ENCODE measurements at regions not wholly inside any gene's neighbourhood (a gene's known extent, or its start where the extent isn't known, plus 50 kb on each side); places are given as distances from the start of the nearest gene placed in this dataset.

DNA sequence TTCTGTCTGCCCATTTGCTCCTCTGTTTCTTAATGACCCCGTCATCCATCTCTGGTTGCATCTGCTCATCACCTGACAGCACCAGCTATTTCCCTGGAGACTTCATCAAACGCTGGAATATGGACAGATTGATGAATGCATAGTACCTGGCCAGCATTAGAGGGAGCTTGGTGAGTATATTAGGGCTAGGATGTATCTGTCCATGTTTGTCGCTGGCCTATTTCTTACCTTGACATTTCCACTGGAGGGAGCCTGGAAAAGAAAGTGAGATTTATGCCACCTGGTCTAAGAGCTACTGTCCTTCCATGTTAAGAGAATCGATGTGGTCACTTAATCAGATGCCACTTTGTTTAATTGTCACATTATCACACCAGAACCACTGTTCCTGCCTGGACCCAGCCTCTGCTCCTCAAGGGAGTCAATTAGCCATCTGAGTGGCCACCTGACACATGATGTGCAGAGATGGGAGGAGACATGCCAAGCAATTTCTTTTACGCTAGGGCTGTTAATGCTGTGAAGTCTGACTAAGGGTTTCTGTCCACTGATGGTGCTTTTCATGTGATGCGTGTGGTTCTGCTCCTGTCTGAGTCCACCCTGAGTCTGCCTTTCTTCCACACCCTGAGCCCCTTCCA, 75.3 kb upstream of the SFSWAP start:
- intact Hi-C loops (cut with DNase I): no loop called here
- no peak for ATAC-seq

DNA sequence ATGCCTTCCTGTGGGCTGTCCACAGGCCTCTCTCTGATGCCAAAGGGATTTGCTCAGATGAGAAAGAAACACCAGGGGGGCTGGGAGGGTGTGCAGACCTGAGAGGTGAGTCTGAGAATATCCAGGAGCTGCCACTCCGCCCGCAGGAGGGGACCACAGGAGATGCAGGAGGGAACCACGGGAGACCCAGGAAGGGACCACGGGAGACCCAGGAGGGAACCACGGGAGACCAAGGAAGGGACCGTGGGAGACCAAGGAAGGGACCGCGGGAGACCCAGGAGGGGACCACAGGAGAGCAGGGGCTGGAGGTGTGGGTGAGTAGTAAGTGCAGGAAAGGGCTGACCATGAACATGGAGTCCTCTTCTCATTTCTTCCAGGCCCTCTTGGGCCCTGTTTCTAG, 74.6 kb upstream of the SFSWAP start:
- Histone ChIP-seq H3K4me3 (no peak overlapping the region), H3K9me3 (no peaks in the 10 kb centered on the region), H3K27ac (no peak overlapping the region), H3K36me3 (ENCODE audit: insufficient read depth in 1 of 2, low read depth in 1 of 2) (no peaks in the 10 kb centered on the region), H3K27me3 (ENCODE audit: insufficient read depth in 3 of 3, low read length in 2 of 3) (peaks cover 0 to 15% (median 6%) of the 10 kb centered on the region in 3 donors), H3K4me1 (no peaks in the 10 kb centered on the region)
- no peak for ATAC-seq
- WGBS, 3 donors: 86 to 92% (median 90%) methylated on average over 8 of the region's 8 CpGs
- DNase-seq: no peak
- intact Hi-C loops (cut with DNase I): no loop called here
- TF ChIP-seq, protein P1, sequence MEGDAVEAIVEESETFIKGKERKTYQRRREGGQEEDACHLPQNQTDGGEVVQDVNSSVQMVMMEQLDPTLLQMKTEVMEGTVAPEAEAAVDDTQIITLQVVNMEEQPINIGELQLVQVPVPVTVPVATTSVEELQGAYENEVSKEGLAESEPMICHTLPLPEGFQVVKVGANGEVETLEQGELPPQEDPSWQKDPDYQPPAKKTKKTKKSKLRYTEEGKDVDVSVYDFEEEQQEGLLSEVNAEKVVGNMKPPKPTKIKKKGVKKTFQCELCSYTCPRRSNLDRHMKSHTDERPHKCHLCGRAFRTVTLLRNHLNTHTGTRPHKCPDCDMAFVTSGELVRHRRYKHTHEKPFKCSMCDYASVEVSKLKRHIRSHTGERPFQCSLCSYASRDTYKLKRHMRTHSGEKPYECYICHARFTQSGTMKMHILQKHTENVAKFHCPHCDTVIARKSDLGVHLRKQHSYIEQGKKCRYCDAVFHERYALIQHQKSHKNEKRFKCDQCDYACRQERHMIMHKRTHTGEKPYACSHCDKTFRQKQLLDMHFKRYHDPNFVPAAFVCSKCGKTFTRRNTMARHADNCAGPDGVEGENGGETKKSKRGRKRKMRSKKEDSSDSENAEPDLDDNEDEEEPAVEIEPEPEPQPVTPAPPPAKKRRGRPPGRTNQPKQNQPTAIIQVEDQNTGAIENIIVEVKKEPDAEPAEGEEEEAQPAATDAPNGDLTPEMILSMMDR (IDR thresholded peaks at IDR 0.05): no peak

More for the DNA sequence above, 75.3 kb upstream of the SFSWAP start:
- H3K9me3 ChIP-seq: no peaks in the 10 kb centered on the region
- WGBS, 3 donors: 68 to 72% (median 69%) methylated on average over 6 of the region's 6 CpGs
- H3K36me3 ChIP-seq (ENCODE audit: insufficient read depth in 1 of 2, low read depth in 1 of 2): no peaks in the 10 kb centered on the region
- no peak overlapping the region for H3K27ac ChIP-seq
- DNase-seq: no peak
- H3K27me3 ChIP-seq (ENCODE audit: insufficient read depth in 3 of 3, low read length in 2 of 3): peaks cover 0 to 21% (median 8%) of the 10 kb centered on the region in 3 donors
- TF ChIP-seq, protein P1 (IDR thresholded peaks at IDR 0.05): no peak
- no peaks in the 10 kb centered on the region for H3K4me1 ChIP-seq
- H3K4me3 ChIP-seq: no peak overlapping the region

DNA sequence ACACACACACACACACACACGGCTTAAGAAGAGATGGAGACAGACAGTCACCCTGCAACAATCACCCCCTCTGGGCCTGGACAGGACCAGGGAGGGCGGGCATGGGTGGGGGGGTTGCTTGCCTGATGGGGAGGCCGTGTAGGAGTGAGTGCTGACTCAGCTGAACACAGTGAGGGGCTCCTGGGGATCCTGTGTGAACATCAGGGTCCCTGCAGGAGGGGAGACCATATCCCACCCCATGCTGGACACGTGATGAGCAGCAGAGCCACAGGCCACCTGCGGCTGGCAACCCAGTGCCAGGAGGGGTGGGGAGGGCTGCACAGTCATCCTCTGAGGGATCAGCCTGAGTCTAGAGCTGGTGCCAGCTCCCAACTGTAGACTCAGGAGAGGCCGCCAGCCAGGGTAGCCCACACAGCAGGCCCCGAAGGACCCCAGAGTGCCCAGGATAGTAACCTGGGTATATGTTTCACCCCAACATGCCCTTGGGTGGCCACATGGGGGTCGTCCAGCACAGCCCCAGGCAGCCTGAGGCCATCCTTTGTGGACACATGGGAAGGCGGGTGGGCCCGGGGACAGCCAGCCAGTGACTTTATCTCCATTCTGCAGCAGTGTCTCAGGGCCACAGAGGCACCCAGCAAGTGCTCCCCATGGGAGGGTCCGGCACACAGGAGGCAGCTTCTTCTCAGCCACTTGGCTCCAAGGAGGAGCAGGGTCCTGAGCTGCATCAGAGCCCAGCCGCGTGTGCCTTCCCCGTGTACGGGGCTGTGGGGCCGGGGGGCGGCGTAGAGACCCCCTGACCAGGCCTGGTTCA, 73.7 kb upstream of the SFSWAP start:
- ATAC-seq (no peak), DNase-seq (no peak)
- no peak overlapping the region for H3K27ac ChIP-seq
- TF ChIP-seq, protein P1 (IDR thresholded peaks at IDR 0.05): no peak
- peaks cover 0 to 13% (median 4%) of the 10 kb centered on the region in 3 donors for H3K27me3 ChIP-seq (ENCODE audit: insufficient read depth in 3 of 3, low read length in 2 of 3)
- intact Hi-C loops (cut with DNase I): no loop called here
- H3K9me3 ChIP-seq: no peaks in the 10 kb centered on the region
- H3K4me3 ChIP-seq: no peak overlapping the region
- no peaks in the 10 kb centered on the region for H3K36me3 ChIP-seq (ENCODE audit: insufficient read depth in 1 of 2, low read depth in 1 of 2)
- H3K4me1 ChIP-seq: no peaks in the 10 kb centered on the region
- 63 to 71% (median 66%) methylated on average over 16 to 18 of the region's 18 CpGs for WGBS, 3 donors

DNA sequence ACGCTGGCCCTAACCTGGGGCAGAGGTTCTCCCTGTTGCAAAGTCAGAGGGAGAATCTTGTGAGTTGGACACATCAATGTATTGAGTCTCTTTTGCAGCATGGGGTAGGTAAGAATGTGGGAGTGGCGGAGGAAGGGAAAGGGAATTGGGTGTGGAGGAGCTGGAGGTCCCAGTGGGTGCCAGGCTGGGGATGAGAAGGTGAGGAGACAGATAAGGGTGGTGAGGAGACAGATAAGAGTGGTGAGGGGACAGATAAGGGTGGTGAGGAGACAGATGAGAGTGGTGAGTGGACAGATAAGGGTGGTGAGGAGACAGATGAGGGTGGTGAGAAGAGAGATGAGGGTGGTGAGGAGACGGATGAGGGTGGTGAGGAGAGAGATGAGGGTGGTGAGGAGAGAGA, 72.9 kb upstream of the SFSWAP start:
- Histone ChIP-seq H3K27ac (no peak overlapping the region), H3K4me1 (no peaks in the 10 kb centered on the region), H3K9me3 (no peaks in the 10 kb centered on the region), H3K27me3 (ENCODE audit: insufficient read depth in 3 of 3, low read length in 2 of 3) (peaks cover 0 to 11% (median 2%) of the 10 kb centered on the region in 3 donors), H3K36me3 (ENCODE audit: insufficient read depth in 1 of 2, low read depth in 1 of 2) (no peaks in the 10 kb centered on the region), H3K4me3 (no peak overlapping the region)
- DNase-seq: no peak
- intact Hi-C loops (cut with DNase I): no loop called here
- TF ChIP-seq, protein P1 (IDR thresholded peaks at IDR 0.05): no peak
- no peak for ATAC-seq
- whole genome bisulfite sequencing, 3 donors: 73 to 75% (median 75%) methylated on average over 3 of the region's 3 CpGs

Data from psoas muscle (tissue), 7 donors.